ENCODE measurements at regions not wholly inside any gene's neighbourhood (a gene's known extent, or its start where the extent isn't known, plus 50 kb on each side); places are given as distances from the start of the nearest gene placed in this dataset.

DNA sequence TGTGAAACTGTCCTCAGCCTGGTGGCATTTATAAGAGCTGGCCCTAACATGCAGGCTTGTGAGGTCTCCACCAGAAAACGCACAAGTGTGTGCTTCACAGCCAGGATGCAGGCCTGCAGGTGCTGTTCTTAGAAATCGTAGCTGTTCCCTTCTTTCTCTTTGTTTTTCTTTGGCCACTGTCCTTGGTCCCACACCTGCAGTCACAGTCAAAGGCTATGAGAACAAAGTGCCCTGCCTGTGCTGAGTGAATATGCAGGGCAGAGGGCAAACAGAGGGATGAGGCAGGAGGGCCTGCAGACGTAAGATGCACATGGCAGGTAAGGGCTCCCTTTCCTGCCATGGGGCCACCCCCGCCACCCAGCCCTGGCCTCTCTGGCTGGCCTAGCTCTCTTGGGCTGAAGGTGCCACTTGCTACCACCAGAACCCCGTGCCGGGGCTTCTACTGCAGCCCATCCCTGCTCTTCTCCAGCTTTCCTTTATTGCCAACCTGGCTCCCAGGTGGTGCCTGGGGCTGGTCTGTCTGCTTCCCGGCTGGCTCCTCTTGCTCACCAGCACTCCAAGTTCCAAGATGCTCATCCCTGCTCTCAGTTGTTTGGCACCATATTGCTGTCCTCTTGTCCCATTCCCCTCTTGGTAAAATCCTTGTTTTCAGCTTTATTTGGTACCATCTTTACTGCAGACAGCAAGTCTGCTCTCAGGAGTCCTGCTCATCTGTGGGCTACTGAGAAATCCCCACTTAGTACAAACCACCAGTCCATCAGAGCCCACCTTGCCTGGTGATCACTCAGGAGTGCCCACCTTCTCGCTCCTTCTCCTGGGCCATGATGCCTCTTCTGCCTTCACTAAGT is 308.1 kb upstream of the ZMIZ1 start:
- TF ChIP-seq, protein P1, sequence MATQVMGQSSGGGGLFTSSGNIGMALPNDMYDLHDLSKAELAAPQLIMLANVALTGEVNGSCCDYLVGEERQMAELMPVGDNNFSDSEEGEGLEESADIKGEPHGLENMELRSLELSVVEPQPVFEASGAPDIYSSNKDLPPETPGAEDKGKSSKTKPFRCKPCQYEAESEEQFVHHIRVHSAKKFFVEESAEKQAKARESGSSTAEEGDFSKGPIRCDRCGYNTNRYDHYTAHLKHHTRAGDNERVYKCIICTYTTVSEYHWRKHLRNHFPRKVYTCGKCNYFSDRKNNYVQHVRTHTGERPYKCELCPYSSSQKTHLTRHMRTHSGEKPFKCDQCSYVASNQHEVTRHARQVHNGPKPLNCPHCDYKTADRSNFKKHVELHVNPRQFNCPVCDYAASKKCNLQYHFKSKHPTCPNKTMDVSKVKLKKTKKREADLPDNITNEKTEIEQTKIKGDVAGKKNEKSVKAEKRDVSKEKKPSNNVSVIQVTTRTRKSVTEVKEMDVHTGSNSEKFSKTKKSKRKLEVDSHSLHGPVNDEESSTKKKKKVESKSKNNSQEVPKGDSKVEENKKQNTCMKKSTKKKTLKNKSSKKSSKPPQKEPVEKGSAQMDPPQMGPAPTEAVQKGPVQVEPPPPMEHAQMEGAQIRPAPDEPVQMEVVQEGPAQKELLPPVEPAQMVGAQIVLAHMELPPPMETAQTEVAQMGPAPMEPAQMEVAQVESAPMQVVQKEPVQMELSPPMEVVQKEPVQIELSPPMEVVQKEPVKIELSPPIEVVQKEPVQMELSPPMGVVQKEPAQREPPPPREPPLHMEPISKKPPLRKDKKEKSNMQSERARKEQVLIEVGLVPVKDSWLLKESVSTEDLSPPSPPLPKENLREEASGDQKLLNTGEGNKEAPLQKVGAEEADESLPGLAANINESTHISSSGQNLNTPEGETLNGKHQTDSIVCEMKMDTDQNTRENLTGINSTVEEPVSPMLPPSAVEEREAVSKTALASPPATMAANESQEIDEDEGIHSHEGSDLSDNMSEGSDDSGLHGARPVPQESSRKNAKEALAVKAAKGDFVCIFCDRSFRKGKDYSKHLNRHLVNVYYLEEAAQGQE (IDR thresholded peaks at IDR 0.05; ENCODE audit: insufficient read depth in 1 of 2, low read depth in 2 of 2, low read length in 2 of 2) = no peak
- TF ChIP-seq SIN3A (IDR thresholded peaks at IDR 0.05; ENCODE audit: borderline replicate concordance, insufficient read depth, low read length) (no peak), POLR2AphosphoS5 (IDR thresholded peaks at IDR 0.05; ENCODE audit: low read depth, low read length) (no peak), FOXP2 (optimal IDR thresholded peaks at IDR 0.05; ENCODE audit: borderline replicate concordance, extremely low read depth, extremely low read length, insufficient read depth) (no peak), TAF1 (IDR thresholded peaks at IDR 0.05; ENCODE audit: borderline replicate concordance, insufficient read depth, low read length) (no peak)

DNA sequence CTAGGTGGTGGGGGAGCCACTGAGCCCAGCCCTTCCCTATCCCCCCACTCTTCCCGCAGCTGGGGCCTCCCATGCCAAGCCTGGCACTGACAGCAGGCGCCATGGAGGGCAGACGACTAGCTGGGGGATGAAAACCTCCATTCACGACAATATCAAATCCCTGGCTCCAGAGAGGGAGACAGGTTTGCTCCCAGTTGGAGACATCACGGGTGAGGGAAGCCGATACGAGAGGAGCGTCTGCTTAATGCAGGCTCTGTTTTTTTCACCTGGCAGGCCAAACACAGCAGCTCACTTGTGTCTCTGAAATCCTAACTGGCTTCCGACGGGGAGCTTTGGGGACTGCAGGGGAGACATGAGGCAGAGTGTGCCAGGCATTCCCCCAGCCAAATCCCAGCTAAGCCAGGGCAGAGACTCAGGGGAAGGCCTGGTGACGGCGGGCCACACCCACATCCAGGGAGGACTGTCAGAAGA is 307.4 kb upstream of the ZMIZ1 start:
- TF ChIP-seq FOXP2 (optimal IDR thresholded peaks at IDR 0.05; ENCODE audit: borderline replicate concordance, extremely low read depth, extremely low read length, insufficient read depth) (no peak), POLR2AphosphoS5 (IDR thresholded peaks at IDR 0.05; ENCODE audit: low read depth, low read length) (no peak)
- TF ChIP-seq, protein P1 (IDR thresholded peaks at IDR 0.05; ENCODE audit: insufficient read depth in 1 of 2, low read depth in 2 of 2, low read length in 2 of 2) = no peak

DNA sequence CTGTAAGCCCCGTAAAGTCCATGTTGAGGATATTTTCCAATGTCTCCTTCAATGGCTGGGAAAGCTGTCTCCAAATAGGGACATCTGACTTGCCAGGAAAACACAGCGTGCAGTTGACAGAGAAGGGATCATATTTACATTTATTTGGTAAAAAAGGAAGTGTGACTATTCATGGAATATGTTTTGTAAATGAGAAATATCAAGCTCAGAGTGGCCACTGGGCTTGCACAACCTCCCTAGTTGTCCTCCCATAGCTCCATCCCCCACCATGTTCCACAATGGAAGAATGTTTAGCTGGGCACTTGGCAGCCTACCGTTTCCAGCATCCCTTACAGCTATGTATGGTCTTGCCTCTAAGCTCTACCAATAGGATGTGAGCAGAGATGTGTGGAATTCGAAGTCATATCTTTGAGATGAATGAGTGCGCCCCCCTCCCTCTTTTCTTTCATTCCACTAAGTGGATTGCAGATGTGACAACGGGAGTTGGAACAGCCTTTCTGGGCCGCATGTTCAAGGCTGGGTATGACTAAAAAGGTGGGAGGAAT is 306.6 kb upstream of the ZMIZ1 start:
- TF ChIP-seq SIN3A (IDR thresholded peaks at IDR 0.05; ENCODE audit: borderline replicate concordance, insufficient read depth, low read length) (no peak), POLR2AphosphoS5 (IDR thresholded peaks at IDR 0.05; ENCODE audit: low read depth, low read length) (no peak), FOXP2 (optimal IDR thresholded peaks at IDR 0.05; ENCODE audit: borderline replicate concordance, extremely low read depth, extremely low read length, insufficient read depth) (no peak), TAF1 (IDR thresholded peaks at IDR 0.05; ENCODE audit: borderline replicate concordance, insufficient read depth, low read length) (no peak)
- TF ChIP-seq, protein P1 (IDR thresholded peaks at IDR 0.05; ENCODE audit: insufficient read depth in 1 of 2, low read depth in 2 of 2, low read length in 2 of 2) = no peak

DNA sequence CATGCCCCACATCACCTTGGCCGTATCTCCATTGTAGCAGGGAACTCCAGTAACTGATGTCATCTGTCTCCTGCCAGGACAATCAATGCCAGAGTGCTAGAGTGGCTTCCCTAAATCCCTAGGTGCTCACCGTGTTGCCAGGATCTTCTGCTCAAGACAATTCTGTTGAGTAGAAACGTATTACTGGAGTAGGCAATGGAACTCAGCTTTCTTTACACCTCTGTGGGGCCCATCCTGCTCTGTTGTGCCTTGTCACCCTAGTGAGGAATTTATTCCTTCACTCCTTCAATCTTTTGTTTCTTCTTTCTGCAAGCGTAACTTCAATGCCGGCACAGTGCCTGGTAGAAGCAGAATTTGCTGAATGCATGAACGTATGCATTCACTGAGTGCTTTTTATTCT is 305.5 kb upstream of the ZMIZ1 start:
- no peak for TF ChIP-seq FOXP2 (optimal IDR thresholded peaks at IDR 0.05; ENCODE audit: borderline replicate concordance, extremely low read depth, extremely low read length, insufficient read depth)
- TF ChIP-seq TAF1 (IDR thresholded peaks at IDR 0.05; ENCODE audit: borderline replicate concordance, insufficient read depth, low read length) = no peak
- TF ChIP-seq, protein P1 (IDR thresholded peaks at IDR 0.05; ENCODE audit: insufficient read depth in 1 of 2, low read depth in 2 of 2, low read length in 2 of 2) = no peak
- TF ChIP-seq SIN3A (IDR thresholded peaks at IDR 0.05; ENCODE audit: borderline replicate concordance, insufficient read depth, low read length) = no peak
- TF ChIP-seq POLR2AphosphoS5 (IDR thresholded peaks at IDR 0.05; ENCODE audit: low read depth, low read length) = no peak
